ENCODE measurements at regions not wholly inside any gene's neighbourhood (a gene's known extent, or its start where the extent isn't known, plus 50 kb on each side); places are given as distances from the start of the nearest gene placed in this dataset.
A peak's percentile ranks its signal among the peaks of the same experiment; 100 is the strongest.

DNA sequence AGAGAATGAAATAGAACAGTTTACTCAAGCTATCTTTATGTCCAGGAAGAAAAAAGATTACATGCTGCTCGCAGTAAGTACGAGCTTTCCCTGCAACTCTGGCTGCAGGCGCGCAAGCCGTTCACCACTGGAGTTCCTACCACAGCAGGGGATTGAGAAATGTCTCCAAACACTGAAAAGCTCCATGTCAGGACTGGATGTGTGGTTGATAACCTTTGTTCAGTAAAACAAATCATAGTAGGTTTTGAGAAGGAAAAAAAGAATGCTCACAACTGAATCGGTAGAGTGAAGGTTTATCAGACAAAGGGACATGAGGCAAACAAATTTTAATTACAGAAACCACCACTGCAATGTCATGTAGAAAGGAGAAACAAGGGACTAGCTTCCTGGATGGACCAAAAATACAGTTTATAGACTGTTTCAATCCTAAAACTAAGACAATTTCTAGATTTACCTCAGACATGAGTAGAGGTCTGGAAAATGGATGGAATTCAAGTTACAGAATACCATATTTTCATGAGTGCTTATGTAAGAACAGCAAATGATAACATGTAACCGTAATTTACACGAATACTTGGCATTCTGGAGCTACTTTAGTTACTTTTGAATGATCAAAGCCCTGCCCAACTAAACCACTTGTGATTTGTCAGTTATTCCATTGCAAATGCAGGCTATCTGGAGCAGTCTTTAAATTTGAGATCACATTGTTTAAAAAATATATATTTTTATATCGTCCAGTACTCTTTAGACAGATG, 471.1 kb downstream of the SHQ1 start:
- TF ChIP-seq, protein P1, sequence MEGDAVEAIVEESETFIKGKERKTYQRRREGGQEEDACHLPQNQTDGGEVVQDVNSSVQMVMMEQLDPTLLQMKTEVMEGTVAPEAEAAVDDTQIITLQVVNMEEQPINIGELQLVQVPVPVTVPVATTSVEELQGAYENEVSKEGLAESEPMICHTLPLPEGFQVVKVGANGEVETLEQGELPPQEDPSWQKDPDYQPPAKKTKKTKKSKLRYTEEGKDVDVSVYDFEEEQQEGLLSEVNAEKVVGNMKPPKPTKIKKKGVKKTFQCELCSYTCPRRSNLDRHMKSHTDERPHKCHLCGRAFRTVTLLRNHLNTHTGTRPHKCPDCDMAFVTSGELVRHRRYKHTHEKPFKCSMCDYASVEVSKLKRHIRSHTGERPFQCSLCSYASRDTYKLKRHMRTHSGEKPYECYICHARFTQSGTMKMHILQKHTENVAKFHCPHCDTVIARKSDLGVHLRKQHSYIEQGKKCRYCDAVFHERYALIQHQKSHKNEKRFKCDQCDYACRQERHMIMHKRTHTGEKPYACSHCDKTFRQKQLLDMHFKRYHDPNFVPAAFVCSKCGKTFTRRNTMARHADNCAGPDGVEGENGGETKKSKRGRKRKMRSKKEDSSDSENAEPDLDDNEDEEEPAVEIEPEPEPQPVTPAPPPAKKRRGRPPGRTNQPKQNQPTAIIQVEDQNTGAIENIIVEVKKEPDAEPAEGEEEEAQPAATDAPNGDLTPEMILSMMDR (IDR thresholded peaks at IDR 0.05) = no peak
- intact Hi-C loops (cut with micrococcal nuclease) = no loop called here
- Mint-ChIP-seq H3K4me3 (no peak overlapping the region), H3K9me3 (peaks cover 0 to 2% (median 0%) of the 10 kb centered on the region in 7 donors), H3K36me3 (peaks cover 30 to 34% of the 10 kb centered on the region in 2 donors), H3K4me1 (peaks cover 48% of the 10 kb centered on the region), H3K27ac (peak overlapping the region in 4 of 7 donors; percentile 33 to 51 (median 42)), H3K27me3 (ENCODE audit: low read depth in 3 of 3) (no peaks in the 10 kb centered on the region)
- Histone ChIP-seq H2AFZ (ENCODE audit: insufficient read depth, low read depth, low read length, poor library complexity, severe bottlenecking) (no peak overlapping the region), H3K4me3 (replicated peaks in 1 of 3; ENCODE audit: low read depth in 2 of 3, low read length in 3 of 3) (no peak overlapping the region), H3K4me2 (replicated peaks; ENCODE audit: extremely low read depth, low read length, poor library complexity, severe bottlenecking) (no peak overlapping the region), H3K9me3 (replicated peaks in 1 of 2; ENCODE audit: control insufficient read depth in 1 of 2, insufficient read depth in 1 of 2, low read length in 2 of 2) (no peaks in the 10 kb centered on the region), H3K9ac (ENCODE audit: insufficient read depth, low read length, poor library complexity, severe bottlenecking) (no peak overlapping the region), H3K27me3 (ENCODE audit: control insufficient read depth in 2 of 2, insufficient read depth in 2 of 2, low read length in 2 of 2) (no peaks in the 10 kb centered on the region), H4K20me1 (ENCODE audit: insufficient read depth, low read length) (peaks cover 65% of the 10 kb centered on the region), H3K4me1 (ENCODE audit: control insufficient read depth in 1 of 2, insufficient read depth in 2 of 2, low read length in 2 of 2) (peaks cover 26 to 42% of the 10 kb centered on the region in 2 donors), H3K79me2 (ENCODE audit: insufficient read depth, low read length) (peaks cover 29% of the 10 kb centered on the region), H3K27ac (ENCODE audit: low read depth in 1 of 2, low read length in 2 of 2) (no peak overlapping the region), H3K36me3 (replicated peaks in 1 of 2; ENCODE audit: control insufficient read depth in 1 of 2, insufficient read depth in 2 of 2, low read length in 2 of 2) (peaks cover 10 to 23% of the 10 kb centered on the region in 2 donors)
- 3% methylated on average over 5 of the region's 9 CpGs for WGBS (ENCODE audit: insufficient coverage)
- DNase-seq = peak in 1 of 3 donors; percentile 23

DNA sequence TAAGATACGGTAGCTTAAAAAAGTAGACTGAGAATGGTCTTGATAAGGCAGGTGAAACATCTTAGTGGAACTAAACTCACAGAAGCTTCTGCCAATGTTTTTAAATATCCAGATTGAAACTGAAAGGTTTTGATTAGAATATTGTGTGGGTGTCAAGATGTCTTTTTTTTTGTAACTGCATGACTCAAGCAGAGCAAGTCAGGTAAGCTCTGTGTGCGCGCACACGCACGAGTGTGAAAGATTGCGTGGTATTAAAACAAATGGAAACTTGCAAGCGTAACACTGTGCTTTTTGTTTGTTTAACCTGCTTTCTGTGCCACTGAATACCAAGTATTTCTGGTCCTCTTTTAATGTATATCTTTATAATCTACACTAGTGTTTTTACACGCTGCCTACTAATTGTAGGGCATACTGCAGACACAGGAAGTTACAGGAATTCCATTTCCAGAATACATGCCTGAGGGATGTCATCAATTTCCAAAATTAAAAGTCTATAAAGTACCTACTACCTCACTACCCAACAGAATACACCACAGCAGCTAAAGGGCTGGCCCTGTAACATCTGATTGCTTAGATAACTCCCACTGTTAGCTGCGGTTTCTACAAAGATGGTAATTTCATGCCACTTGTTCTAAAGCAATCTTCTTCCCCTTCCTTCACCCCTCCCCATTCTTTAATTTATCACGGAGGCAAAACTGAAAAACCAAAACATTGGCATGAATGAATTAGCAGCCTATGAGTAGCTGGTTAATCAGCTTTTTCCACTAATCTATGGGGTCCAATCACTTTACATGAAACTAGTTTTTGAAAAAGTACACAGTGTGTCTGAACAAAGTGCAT, 472.8 kb downstream of the SHQ1 start:
- TF ChIP-seq, protein P1 (IDR thresholded peaks at IDR 0.05) = no peak
- Mint-ChIP-seq H3K36me3 (peaks cover 30 to 34% of the 10 kb centered on the region in 2 donors), H3K4me3 (no peak overlapping the region), H3K27ac (no peak overlapping the region), H3K4me1 (peaks cover 31% of the 10 kb centered on the region), H3K27me3 (ENCODE audit: low read depth in 3 of 3) (no peaks in the 10 kb centered on the region), H3K9me3 (peaks cover 0 to 2% (median 0%) of the 10 kb centered on the region in 7 donors)
- peaks cover 12% of the 10 kb centered on the region for H3K79me2 ChIP-seq (ENCODE audit: insufficient read depth, low read length)
- H3K27me3 ChIP-seq (ENCODE audit: control insufficient read depth in 2 of 2, insufficient read depth in 2 of 2, low read length in 2 of 2) = no peaks in the 10 kb centered on the region
- H3K9ac ChIP-seq (ENCODE audit: insufficient read depth, low read length, poor library complexity, severe bottlenecking) = no peak overlapping the region
- 17% methylated on average over 2 of the region's 10 CpGs for WGBS (ENCODE audit: insufficient coverage)
- H3K4me2 ChIP-seq (replicated peaks; ENCODE audit: extremely low read depth, low read length, poor library complexity, severe bottlenecking) = no peak overlapping the region
- H2AFZ ChIP-seq (ENCODE audit: insufficient read depth, low read depth, low read length, poor library complexity, severe bottlenecking) = no peak overlapping the region
- H3K4me3 ChIP-seq (replicated peaks in 1 of 3; ENCODE audit: low read depth in 2 of 3, low read length in 3 of 3) = no peak overlapping the region
- H3K36me3 ChIP-seq (replicated peaks in 1 of 2; ENCODE audit: control insufficient read depth in 1 of 2, insufficient read depth in 2 of 2, low read length in 2 of 2) = peaks cover 10 to 23% of the 10 kb centered on the region in 2 donors
- H4K20me1 ChIP-seq (ENCODE audit: insufficient read depth, low read length) = peaks cover 48% of the 10 kb centered on the region
- intact Hi-C loops (cut with micrococcal nuclease) = no loop called here
- no peak overlapping the region for H3K27ac ChIP-seq (ENCODE audit: low read depth in 1 of 2, low read length in 2 of 2)
- no peaks in the 10 kb centered on the region for H3K9me3 ChIP-seq (replicated peaks in 1 of 2; ENCODE audit: control insufficient read depth in 1 of 2, insufficient read depth in 1 of 2, low read length in 2 of 2)
- H3K4me1 ChIP-seq (ENCODE audit: control insufficient read depth in 1 of 2, insufficient read depth in 2 of 2, low read length in 2 of 2) = peaks cover 13 to 26% of the 10 kb centered on the region in 2 donors
- no peak for DNase-seq
